Ishikawa (cell line): ENCODE measurements at regions not wholly inside any gene's neighbourhood (a gene's known extent, or its start where the extent isn't known, plus 50 kb on each side); places are given as distances from the start of the nearest gene placed in this dataset.

Experiments used
- CEBPB ChIP-seq: IDR thresholded peaks from 2 replicates; pipeline ENCODE4 v1.6.1; 2012
- CREB1 ChIP-seq: IDR thresholded peaks from 2 replicates; pipeline ENCODE4 v1.6.1; 2012; ENCODE audit warnings: low read depth
- EGR1 ChIP-seq: IDR thresholded peaks from 2 replicates; pipeline ENCODE4 v1.6.1; 2012
- EP300 ChIP-seq: IDR thresholded peaks from 2 replicates; pipeline ENCODE4 v1.6.1; 2012; ENCODE audit warnings: borderline replicate concordance
- FOXM1 ChIP-seq: IDR thresholded peaks from 2 replicates; pipeline ENCODE4 v1.6.1; 2012; ENCODE audit warnings: low read depth, borderline replicate concordance
- NFIC ChIP-seq: IDR thresholded peaks from 2 replicates; pipeline ENCODE4 v1.6.1; 2012
- RAD21 ChIP-seq: IDR thresholded peaks from 2 replicates; pipeline ENCODE4 v1.6.1; 2012; ENCODE audit warnings: low read depth
- TAF1 ChIP-seq: IDR thresholded peaks from 2 replicates; pipeline ENCODE4 v1.6.1; 2012; ENCODE audit warnings: low read depth, mild to moderate bottlenecking
- TEAD4 ChIP-seq: IDR thresholded peaks from 2 replicates; pipeline ENCODE4 v1.6.1; 2012
- YY1 ChIP-seq: IDR thresholded peaks from 2 replicates; pipeline ENCODE4 v1.6.1; 2012; ENCODE audit warnings: low read depth
- ZBTB7A ChIP-seq: IDR thresholded peaks from 2 replicates; pipeline ENCODE4 v1.6.1; 2012; ENCODE audit warnings: low read depth
- TF ChIP-seq, protein P1 (sequence below): IDR thresholded peaks from 2 replicates; pipeline ENCODE4 v1.6.1; 2012; ENCODE audit warnings: low read depth, mild to moderate bottlenecking
- TF ChIP-seq, protein P2 (sequence below): IDR thresholded peaks from 2 replicates; pipeline ENCODE4 v1.6.1; 2012

GRCh38 chr5:165781738-165782137, 2276.3 kb downstream of the MAT2B start:
- TF ChIP-seq NFIC (no peak), TAF1 (no peak), FOXM1 (no peak), TEAD4 (no peak), CEBPB (no peak), CREB1 (no peak), YY1 (no peak), ZBTB7A (no peak), EGR1 (no peak), EP300 (no peak), RAD21 (no peak)
- TF ChIP-seq, protein P1, sequence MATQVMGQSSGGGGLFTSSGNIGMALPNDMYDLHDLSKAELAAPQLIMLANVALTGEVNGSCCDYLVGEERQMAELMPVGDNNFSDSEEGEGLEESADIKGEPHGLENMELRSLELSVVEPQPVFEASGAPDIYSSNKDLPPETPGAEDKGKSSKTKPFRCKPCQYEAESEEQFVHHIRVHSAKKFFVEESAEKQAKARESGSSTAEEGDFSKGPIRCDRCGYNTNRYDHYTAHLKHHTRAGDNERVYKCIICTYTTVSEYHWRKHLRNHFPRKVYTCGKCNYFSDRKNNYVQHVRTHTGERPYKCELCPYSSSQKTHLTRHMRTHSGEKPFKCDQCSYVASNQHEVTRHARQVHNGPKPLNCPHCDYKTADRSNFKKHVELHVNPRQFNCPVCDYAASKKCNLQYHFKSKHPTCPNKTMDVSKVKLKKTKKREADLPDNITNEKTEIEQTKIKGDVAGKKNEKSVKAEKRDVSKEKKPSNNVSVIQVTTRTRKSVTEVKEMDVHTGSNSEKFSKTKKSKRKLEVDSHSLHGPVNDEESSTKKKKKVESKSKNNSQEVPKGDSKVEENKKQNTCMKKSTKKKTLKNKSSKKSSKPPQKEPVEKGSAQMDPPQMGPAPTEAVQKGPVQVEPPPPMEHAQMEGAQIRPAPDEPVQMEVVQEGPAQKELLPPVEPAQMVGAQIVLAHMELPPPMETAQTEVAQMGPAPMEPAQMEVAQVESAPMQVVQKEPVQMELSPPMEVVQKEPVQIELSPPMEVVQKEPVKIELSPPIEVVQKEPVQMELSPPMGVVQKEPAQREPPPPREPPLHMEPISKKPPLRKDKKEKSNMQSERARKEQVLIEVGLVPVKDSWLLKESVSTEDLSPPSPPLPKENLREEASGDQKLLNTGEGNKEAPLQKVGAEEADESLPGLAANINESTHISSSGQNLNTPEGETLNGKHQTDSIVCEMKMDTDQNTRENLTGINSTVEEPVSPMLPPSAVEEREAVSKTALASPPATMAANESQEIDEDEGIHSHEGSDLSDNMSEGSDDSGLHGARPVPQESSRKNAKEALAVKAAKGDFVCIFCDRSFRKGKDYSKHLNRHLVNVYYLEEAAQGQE = no peak
- TF ChIP-seq, protein P2, sequence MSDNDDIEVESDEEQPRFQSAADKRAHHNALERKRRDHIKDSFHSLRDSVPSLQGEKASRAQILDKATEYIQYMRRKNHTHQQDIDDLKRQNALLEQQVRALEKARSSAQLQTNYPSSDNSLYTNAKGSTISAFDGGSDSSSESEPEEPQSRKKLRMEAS = no peak
